Activated CD4-positive, CD25-positive, alpha-beta regulatory T cell treated with anti-CD3 and anti-CD28 coated beads, Interleukin-2, amount 50 U/mL, for 16 hours (primary cell): ENCODE measurements at regions not wholly inside any gene's neighbourhood (a gene's known extent, or its start where the extent isn't known, plus 50 kb on each side); places are given as distances from the start of the nearest gene placed in this dataset.
"Not testable (repeated sequence)": the region's sequence is repeated elsewhere in the genome, so short reads cannot be mapped to it uniquely, and the experiment has no call there.

Source experiments
- DNase-seq: peaks from one replicate; pipeline ENCODE4 v3.0.0-alpha.2; 2020; ENCODE audit warnings: low read depth, low spot score

- not testable (repeated sequence) for DNase-seq
These were observed 73.5 kb downstream of the NPIPA8 start for GRCh38 chr16:18263046-18263445.

GRCh38 chr16:18261848-18262247 is 74.7 kb downstream of the NPIPA8 start:
- not testable (repeated sequence) for DNase-seq

- not testable (repeated sequence) for DNase-seq
These were observed 76.9 kb downstream of the NPIPA8 start for GRCh38 chr16:18259496-18260176.

GRCh38 chr16:18252943-18253342 is 83.6 kb downstream of the NPIPA8 start:
- not testable (repeated sequence) for DNase-seq

GRCh38 chr16:18230505-18230904 is 106.0 kb downstream of the NPIPA8 start:
- not testable (repeated sequence) for DNase-seq

GRCh38 chr16:18222054-18223009 is 114.2 kb downstream of the NPIPA8 start:
- not testable (repeated sequence) for DNase-seq

- DNase-seq = not testable (repeated sequence)
These were observed 118.8 kb downstream of the NPIPA8 start for GRCh38 chr16:18217741-18218140.

GRCh38 chr16:18216814-18217213 is 119.7 kb downstream of the NPIPA8 start:
- not testable (repeated sequence) for DNase-seq

GRCh38 chr16:18213810-18214209 is 122.7 kb downstream of the NPIPA8 start:
- DNase-seq = not testable (repeated sequence)

- DNase-seq = not testable (repeated sequence)
These were observed 125.0 kb downstream of the NPIPA8 start for GRCh38 chr16:18211505-18211904.

- not testable (repeated sequence) for DNase-seq
These were observed 131.8 kb downstream of the NPIPA8 start for GRCh38 chr16:18204786-18205185.

- not testable (repeated sequence) for DNase-seq
These were observed 132.2 kb downstream of the NPIPA8 start for GRCh38 chr16:18204309-18204708.

- DNase-seq = not testable (repeated sequence)
These were observed 135.0 kb downstream of the NPIPA8 start for GRCh38 chr16:18201511-18201910.

- not testable (repeated sequence) for DNase-seq
These were observed 144.1 kb downstream of the NPIPA8 start for GRCh38 chr16:18192389-18192788.

GRCh38 chr16:18190179-18190578 is 146.4 kb downstream of the NPIPA8 start:
- not testable (repeated sequence) for DNase-seq

- not testable (repeated sequence) for DNase-seq
These were observed 151.8 kb downstream of the NPIPA8 start for GRCh38 chr16:18184755-18185154.

- not testable (repeated sequence) for DNase-seq
These were observed 155.5 kb downstream of the NPIPA8 start for GRCh38 chr16:18181028-18181427.

- DNase-seq = not testable (repeated sequence)
These were observed 162.5 kb downstream of the NPIPA8 start for GRCh38 chr16:18173945-18174497.

GRCh38 chr16:18162293-18162692 is 174.2 kb downstream of the NPIPA8 start:
- DNase-seq = not testable (repeated sequence)

- not testable (repeated sequence) for DNase-seq
These were observed 175.3 kb downstream of the NPIPA8 start for GRCh38 chr16:18161224-18161623.

GRCh38 chr16:18159185-18159584 is 177.4 kb downstream of the NPIPA8 start:
- not testable (repeated sequence) for DNase-seq

GRCh38 chr16:18157854-18158253 is 178.7 kb downstream of the NPIPA8 start:
- DNase-seq = not testable (repeated sequence)
